Activated naive CD4-positive, alpha-beta T cell treated with anti-CD3 and anti-CD28 coated beads, Interleukin-2, amount 50 U/mL, for 24 hours (primary cell): ENCODE measurements at regions not wholly inside any gene's neighbourhood (a gene's known extent, or its start where the extent isn't known, plus 50 kb on each side); places are given as distances from the start of the nearest gene placed in this dataset.
A peak's percentile ranks its signal among the peaks of the same experiment; 100 is the strongest.

Experiments used
- H3K27ac Mint-ChIP-seq: one replicate; pipeline ENCODE4 v1.8.0; 2021; ENCODE audit warnings: mild to moderate bottlenecking, mixed read lengths
- H3K27me3 Mint-ChIP-seq: one replicate; pipeline ENCODE4 v1.8.0; 2021; ENCODE audit warnings: mixed read lengths
- H3K36me3 Mint-ChIP-seq: one replicate; pipeline ENCODE4 v1.8.0; 2021; ENCODE audit warnings: mixed read lengths
- H3K4me1 Mint-ChIP-seq: one replicate; pipeline ENCODE4 v1.8.0; 2021; ENCODE audit warnings: mixed read lengths
- H3K4me3 Mint-ChIP-seq: one replicate; pipeline ENCODE4 v1.8.0; 2021; ENCODE audit warnings: mild to moderate bottlenecking, mixed read lengths
- H3K9me3 Mint-ChIP-seq: one replicate; pipeline ENCODE4 v1.8.0; 2021; ENCODE audit warnings: mixed read lengths

DNA sequence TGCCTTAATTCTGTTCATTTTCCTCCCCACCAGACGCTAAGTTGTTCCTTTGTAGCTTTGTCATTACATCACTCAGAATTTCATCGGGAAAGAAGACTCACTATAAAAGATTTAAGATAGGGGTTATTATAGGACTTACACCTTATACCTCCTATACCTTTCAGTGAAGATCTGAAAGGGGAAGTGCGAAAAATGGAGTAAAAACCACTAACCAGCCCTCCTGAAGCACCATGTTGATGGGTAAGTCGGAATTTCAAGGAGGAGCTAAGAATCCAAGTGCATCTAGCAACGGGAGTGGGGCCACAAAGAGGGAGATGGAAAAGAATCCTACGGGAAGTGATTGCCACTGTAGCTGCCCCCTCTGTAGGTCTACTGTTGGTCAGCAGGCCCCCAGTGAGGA, 119.1 kb upstream of the H2AZ1 start:
- H3K27me3 Mint-ChIP-seq, result peaks cover 17% of the 10 kb centered on the region
- peak overlapping the region; percentile 15 for H3K27ac Mint-ChIP-seq
- no peaks in the 10 kb centered on the region for H3K4me1 Mint-ChIP-seq
- H3K9me3 Mint-ChIP-seq, result no peaks in the 10 kb centered on the region
- H3K4me3 Mint-ChIP-seq, result no peak overlapping the region
- no peaks in the 10 kb centered on the region for H3K36me3 Mint-ChIP-seq

DNA sequence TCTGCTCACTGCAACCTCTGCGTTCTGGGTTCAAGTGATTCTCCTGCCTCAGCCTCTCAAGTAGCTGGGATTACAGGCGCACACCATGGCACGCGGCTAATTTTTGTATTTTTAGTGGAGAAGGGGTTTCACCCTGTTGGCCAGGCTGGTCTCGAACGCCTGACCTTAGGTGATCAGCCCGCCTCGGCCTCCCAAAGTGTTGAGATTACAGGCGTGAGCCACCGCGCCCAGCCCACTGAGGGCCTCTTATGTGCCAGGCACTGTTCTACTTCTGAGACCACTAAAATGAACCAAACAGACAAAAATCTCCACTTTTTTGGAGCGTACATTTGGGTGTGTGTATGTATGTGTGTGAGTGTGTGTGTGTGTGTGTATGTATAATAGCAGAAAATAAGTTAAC, 117.2 kb upstream of the H2AZ1 start:
- Mint-ChIP-seq H3K4me3 (no peak overlapping the region), H3K9me3 (no peaks in the 10 kb centered on the region), H3K4me1 (no peaks in the 10 kb centered on the region), H3K27me3 (peaks cover 17% of the 10 kb centered on the region), H3K36me3 (no peaks in the 10 kb centered on the region), H3K27ac (no peak overlapping the region)

DNA sequence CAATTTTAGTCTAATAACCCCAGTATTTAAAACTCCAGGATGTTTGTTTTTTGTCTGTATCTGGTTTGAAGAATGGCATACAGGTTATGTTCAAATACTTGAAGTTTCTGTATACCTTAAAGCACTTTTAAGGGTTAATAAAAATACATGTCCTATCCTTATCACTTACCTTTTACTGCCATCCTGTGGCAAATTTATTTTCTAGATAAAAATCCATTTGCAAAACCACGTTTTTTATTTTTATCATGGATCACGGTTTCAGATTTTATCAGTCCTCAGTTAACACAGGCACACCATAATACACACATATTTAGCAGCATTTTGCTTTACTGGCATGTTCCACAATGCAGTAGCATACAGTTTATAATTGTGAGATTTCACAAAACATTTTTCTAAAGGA, 113.3 kb upstream of the H2AZ1 start:
- H3K4me3 Mint-ChIP-seq, result no peak overlapping the region
- no peak overlapping the region for H3K27ac Mint-ChIP-seq
- no peaks in the 10 kb centered on the region for H3K36me3 Mint-ChIP-seq
- peaks cover 20% of the 10 kb centered on the region for H3K27me3 Mint-ChIP-seq
- H3K4me1 Mint-ChIP-seq, result no peaks in the 10 kb centered on the region
- H3K9me3 Mint-ChIP-seq, result no peaks in the 10 kb centered on the region

DNA sequence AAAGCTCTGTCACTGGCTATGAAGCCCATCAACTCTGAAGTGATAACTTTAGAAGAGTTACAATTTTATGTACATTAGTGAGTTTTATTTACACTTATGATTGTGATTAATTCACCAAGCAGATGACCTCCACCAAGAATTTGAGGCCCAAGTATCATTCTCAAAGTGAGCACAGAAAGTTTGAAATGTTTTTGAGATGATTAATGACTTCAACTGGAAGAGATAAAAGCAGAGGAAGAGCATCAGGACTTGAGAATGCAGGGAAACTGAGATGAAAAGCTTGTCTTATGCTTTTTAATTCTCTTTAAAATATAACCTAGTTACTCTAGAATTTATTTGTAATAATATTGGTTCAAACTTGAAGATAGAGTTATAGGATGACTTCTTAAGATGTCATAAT, 112.8 kb upstream of the H2AZ1 start:
- H3K4me1 Mint-ChIP-seq, result no peaks in the 10 kb centered on the region
- no peaks in the 10 kb centered on the region for H3K36me3 Mint-ChIP-seq
- H3K4me3 Mint-ChIP-seq, result no peak overlapping the region
- no peak overlapping the region for H3K27ac Mint-ChIP-seq
- H3K9me3 Mint-ChIP-seq, result no peaks in the 10 kb centered on the region
- H3K27me3 Mint-ChIP-seq, result peaks cover 19% of the 10 kb centered on the region

DNA sequence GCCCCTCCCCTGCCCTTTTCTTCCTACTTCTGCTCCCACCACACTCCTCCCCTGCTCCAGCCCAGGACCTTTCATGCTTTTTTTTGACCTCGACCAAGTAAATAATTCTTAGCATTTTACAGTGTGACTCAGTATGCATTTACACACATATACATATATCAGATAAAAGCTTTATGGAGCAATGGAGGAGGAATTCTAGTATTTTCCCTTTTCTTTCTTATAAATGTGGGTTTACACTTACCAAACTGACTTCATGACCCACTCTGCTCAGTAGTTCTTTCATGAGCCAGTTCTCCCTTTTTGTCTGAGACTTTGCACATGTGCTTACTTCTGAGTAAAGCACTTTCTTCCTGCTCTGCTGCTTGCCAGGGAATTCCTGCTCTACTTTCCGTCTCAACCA, 111.8 kb upstream of the H2AZ1 start:
- no peak overlapping the region for H3K27ac Mint-ChIP-seq

DNA sequence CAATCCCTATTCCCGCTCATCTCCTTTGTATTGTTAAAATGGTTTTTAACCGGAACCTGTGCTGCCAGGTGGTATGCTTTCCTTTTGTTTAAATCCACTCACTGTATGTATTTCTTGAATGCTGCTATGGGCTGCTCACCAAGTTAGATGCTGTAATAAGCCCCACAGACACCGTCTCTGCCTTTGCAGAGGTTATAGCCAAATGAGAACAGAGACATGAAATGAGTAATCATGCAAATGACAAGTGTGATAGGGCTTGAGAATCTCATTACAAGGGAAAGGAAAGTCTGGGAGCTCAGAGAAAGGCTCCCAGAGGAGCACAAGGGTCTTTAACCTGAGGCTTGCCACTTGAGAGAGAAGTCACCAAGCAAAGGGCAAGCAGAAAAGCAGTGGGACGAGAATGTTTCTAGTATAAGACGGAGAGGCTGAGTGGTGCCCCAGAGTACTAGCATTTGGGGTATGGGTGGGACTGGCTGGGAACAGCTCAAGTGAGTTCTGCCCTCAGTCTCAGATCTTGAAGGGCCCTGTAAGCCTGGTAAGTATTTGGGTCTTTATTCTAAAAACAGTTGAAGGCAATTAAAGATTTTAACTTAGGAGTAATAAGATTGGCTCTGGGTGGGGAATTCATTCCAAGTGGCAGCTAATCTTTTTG, 110.8 kb upstream of the H2AZ1 start:
- Mint-ChIP-seq H3K36me3 (no peaks in the 10 kb centered on the region), H3K27ac (no peak overlapping the region), H3K9me3 (no peaks in the 10 kb centered on the region), H3K27me3 (peaks cover 13% of the 10 kb centered on the region), H3K4me3 (no peak overlapping the region), H3K4me1 (no peaks in the 10 kb centered on the region)

More for the DNA sequence above, 111.8 kb upstream of the H2AZ1 start:
- H3K9me3 Mint-ChIP-seq, result no peaks in the 10 kb centered on the region
- no peaks in the 10 kb centered on the region for H3K4me1 Mint-ChIP-seq
- no peaks in the 10 kb centered on the region for H3K36me3 Mint-ChIP-seq
- peaks cover 18% of the 10 kb centered on the region for H3K27me3 Mint-ChIP-seq
- H3K4me3 Mint-ChIP-seq, result no peak overlapping the region

DNA sequence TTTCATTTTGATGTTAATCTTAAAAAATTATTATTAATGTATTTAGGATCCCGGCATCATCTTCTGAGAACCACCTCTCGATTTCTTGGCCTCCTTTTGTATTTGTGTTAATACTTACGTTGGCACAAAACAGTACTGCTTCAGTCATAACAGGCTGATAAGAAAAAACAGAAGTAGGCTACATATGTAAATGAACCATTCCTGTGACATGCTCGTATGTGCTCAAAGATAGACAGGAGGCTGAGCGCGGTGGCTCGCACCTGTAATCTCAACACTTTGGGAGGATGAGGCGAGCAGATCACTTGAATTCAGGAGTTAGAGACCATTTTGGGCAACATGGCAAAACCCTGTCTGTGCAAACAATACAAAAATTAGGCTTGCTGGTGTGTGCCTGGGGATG, 109.4 kb upstream of the H2AZ1 start:
- Mint-ChIP-seq H3K36me3 (no peaks in the 10 kb centered on the region), H3K4me1 (no peaks in the 10 kb centered on the region), H3K9me3 (no peaks in the 10 kb centered on the region), H3K27ac (no peak overlapping the region), H3K27me3 (peaks cover 10% of the 10 kb centered on the region), H3K4me3 (no peak overlapping the region)

DNA sequence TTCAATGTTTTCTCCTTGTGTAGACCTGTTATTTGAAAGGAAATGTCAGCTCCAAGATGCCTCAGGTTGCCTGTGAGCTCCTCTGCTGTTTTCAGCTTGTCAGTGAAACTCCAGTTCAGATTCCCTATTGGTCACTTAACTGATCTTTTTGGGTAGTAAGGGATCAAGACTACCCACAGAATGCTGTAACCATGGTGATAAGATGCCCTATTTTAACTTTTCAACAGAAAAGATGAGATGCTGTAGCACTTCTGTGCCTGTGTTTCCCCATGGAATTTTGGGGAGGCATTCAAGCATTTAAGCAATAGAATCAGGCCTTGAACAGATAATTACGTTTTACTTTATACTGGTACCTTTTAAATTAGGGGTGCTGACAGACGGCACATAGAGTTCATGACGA, 106.6 kb upstream of the H2AZ1 start:
- Mint-ChIP-seq H3K27me3 (peaks cover 13% of the 10 kb centered on the region), H3K4me1 (no peaks in the 10 kb centered on the region), H3K36me3 (no peaks in the 10 kb centered on the region), H3K27ac (no peak overlapping the region), H3K9me3 (no peaks in the 10 kb centered on the region), H3K4me3 (no peak overlapping the region)

DNA sequence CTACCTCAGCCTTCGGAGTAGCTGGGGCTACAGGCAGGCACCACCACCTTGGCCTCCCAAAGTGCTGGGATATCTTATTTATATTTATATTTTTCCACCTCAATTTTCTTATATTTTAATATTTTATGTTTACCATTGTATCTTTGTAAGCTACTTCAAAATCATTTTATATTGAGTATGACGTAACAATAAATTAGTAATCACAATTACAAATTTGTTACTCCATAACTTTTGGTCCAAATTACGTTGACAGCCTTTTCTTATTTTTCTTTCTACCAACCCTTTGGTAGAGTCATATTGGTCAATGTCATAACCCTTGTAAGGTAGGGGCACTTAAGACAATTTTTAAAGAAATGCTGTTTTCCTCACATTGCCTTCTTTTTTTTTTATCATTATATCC, 104.0 kb upstream of the H2AZ1 start:
- Mint-ChIP-seq H3K27me3 (peaks cover 16% of the 10 kb centered on the region), H3K4me1 (no peaks in the 10 kb centered on the region), H3K36me3 (peaks cover 2% of the 10 kb centered on the region), H3K4me3 (no peak overlapping the region), H3K27ac (no peak overlapping the region), H3K9me3 (no peaks in the 10 kb centered on the region)

DNA sequence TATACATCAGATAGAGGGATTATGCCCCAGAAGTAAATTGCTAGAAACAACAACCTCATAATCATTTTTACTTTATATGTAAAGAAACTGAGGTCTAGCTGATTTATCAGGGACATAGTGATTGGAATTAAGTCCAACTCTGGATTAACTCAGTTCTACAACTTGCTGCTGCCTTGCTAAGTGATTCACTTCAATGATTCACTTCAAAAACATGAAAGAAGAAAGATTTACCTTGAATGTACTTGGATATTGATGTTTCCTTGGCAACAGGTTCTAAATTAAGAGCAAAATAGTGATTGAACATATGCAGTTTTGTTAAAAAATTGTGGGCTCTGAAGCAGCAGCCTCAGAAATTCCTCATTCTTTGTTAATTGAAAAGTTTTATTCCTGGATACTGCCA, 99.8 kb upstream of the H2AZ1 start:
- no peaks in the 10 kb centered on the region for H3K4me1 Mint-ChIP-seq
- H3K27me3 Mint-ChIP-seq, result peaks cover 15% of the 10 kb centered on the region
- H3K4me3 Mint-ChIP-seq, result no peak overlapping the region
- H3K9me3 Mint-ChIP-seq, result no peaks in the 10 kb centered on the region
- no peak overlapping the region for H3K27ac Mint-ChIP-seq
- H3K36me3 Mint-ChIP-seq, result peaks cover 2% of the 10 kb centered on the region

DNA sequence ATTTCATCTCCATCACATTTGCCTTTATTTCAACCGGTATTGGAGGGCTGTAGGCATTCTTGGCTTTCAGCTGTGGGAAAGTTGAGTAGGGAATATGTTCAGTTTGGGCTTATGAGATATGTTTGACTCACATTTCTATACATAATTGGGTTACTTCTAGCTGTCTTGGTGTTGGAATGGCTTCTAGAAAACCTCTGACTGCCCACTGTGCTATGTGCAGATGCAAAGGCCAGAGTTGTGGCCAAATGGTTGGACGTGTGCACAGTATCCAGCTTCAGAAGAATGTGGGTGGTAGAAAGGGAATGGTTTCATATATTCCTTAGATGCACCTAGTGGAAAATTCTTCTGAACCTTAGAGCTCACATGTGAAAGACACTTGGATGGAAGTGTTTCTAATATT, 92.6 kb upstream of the H2AZ1 start:
- H3K27me3 Mint-ChIP-seq, result no peaks in the 10 kb centered on the region
- H3K27ac Mint-ChIP-seq, result no peak overlapping the region
- no peak overlapping the region for H3K4me3 Mint-ChIP-seq
- no peaks in the 10 kb centered on the region for H3K9me3 Mint-ChIP-seq
- no peaks in the 10 kb centered on the region for H3K4me1 Mint-ChIP-seq
- no peaks in the 10 kb centered on the region for H3K36me3 Mint-ChIP-seq

DNA sequence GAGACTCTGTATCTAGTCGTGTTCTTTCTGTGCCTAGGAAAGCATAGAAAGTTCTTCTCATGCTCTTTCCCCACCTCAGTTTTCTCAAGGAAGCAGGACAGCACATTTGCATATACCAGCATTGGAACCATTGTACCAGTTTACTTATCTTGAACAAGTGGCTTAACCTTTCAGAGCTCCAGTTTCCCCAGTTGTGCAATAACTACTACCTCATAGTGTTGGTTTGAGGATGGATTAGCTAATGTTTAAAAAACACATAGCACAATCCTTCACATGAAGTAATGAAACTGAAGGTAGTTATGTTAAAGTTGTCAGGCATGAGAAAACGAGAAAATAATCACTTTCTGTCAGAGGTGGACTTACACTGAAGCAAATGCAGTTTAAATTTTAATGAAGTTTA, 92.2 kb upstream of the H2AZ1 start:
- no peak overlapping the region for H3K4me3 Mint-ChIP-seq
- H3K9me3 Mint-ChIP-seq, result no peaks in the 10 kb centered on the region
- no peak overlapping the region for H3K27ac Mint-ChIP-seq
- no peaks in the 10 kb centered on the region for H3K4me1 Mint-ChIP-seq
- H3K36me3 Mint-ChIP-seq, result no peaks in the 10 kb centered on the region
- H3K27me3 Mint-ChIP-seq, result no peaks in the 10 kb centered on the region

DNA sequence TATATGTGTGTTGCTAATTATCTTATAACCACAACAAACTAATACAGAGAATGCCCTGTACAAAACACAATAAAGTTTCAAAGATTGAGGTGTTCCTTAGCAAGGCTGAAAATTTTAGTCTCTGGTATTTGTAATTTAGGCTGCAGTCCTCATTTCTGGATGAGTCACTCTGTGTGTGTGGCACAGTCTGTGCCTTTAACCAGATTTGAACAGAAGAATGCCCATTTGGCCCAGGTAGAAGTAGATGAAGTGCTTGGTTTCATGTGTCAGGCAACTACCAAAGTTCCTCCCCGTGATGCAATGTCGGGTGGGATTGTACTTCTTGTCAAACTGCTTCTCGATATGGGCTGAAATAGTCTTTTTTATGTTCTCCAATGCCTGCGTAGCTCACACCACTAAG, 91.6 kb upstream of the H2AZ1 start:
- H3K36me3 Mint-ChIP-seq, result no peaks in the 10 kb centered on the region
- H3K4me1 Mint-ChIP-seq, result no peaks in the 10 kb centered on the region
- no peak overlapping the region for H3K4me3 Mint-ChIP-seq

DNA sequence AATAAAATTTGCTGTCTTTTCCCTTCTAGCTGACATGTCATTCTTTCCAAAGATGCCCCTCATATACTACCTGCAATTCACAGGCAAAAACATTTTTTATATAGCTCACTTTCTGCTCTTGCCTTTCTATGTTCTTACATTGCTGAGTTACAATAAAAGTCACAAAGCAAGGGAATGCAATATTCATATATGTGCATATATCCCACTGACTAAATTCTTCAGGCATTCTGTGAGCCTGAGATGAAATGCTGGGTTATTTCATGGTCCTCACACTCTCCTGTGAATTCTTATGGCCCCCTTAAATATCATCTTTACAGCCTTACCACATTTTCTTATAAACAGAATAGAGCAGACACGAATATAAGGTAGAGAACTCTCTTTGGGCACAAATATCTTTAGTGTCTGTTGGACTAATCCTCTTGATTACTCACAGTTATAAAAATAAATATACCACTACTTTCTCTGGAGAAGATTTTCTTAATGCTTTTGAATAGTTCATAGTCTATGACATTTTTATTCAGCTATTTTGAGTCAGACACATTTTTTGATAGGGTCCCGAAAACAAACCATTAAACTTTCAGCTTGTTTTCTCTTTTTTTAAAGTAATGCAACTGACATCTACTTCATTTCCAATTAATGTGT, 84.1 kb upstream of the H2AZ1 start:
- no peak overlapping the region for H3K4me3 Mint-ChIP-seq
- peaks cover 5% of the 10 kb centered on the region for H3K9me3 Mint-ChIP-seq

More for the DNA sequence above, 91.6 kb upstream of the H2AZ1 start:
- Mint-ChIP-seq H3K27ac (no peak overlapping the region), H3K27me3 (peaks cover under 1% of the 10 kb centered on the region), H3K9me3 (peaks cover 2% of the 10 kb centered on the region)

DNA sequence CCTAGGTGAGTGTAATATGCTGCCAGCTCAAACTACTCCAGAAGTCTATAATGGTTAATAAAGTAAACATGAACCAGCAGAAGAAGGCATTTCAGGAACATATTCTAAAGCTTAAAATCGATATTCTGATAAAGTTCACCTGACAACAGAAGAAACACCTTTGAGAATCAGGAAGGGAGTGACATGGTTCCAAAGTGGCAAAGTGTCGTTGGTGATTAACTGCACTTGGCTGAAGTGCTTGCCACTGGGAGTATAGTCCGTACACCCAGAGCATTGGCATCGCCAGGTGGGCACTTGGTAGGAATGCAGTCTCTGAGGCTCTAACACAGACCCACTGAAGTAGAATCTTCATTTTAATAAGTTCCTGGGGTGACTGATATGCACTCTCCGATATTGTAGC, 76.0 kb upstream of the H2AZ1 start:
- Mint-ChIP-seq H3K36me3 (no peaks in the 10 kb centered on the region), H3K4me1 (no peaks in the 10 kb centered on the region), H3K27ac (no peak overlapping the region), H3K9me3 (no peaks in the 10 kb centered on the region), H3K27me3 (peaks cover 5% of the 10 kb centered on the region), H3K4me3 (no peak overlapping the region)

More for the DNA sequence above, 84.1 kb upstream of the H2AZ1 start:
- Mint-ChIP-seq H3K36me3 (no peaks in the 10 kb centered on the region), H3K27ac (no peak overlapping the region), H3K27me3 (peaks cover 2% of the 10 kb centered on the region), H3K4me1 (no peaks in the 10 kb centered on the region)

DNA sequence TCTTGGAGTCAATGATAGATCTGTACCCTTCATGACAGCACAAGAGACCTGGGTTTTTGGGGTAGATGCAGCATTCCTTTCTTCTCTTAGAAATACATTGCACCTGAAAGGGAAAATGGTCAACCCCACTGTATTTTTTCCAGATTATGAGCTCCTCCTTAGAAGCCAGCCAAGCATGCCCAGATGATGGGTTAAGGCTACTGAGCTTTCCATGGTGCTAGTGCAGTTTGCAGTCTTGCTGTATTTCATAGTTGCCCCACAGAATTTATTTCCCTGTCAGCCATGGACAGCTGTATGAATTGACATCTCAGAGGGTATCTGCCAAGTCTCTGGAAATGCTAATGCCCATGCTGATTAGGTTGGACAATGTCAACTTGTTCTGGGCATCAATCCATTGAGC, 73.7 kb upstream of the H2AZ1 start:
- no peak overlapping the region for H3K27ac Mint-ChIP-seq
- H3K4me3 Mint-ChIP-seq, result no peak overlapping the region
- no peaks in the 10 kb centered on the region for H3K4me1 Mint-ChIP-seq
- no peaks in the 10 kb centered on the region for H3K36me3 Mint-ChIP-seq
- peaks cover 7% of the 10 kb centered on the region for H3K27me3 Mint-ChIP-seq
- no peaks in the 10 kb centered on the region for H3K9me3 Mint-ChIP-seq

DNA sequence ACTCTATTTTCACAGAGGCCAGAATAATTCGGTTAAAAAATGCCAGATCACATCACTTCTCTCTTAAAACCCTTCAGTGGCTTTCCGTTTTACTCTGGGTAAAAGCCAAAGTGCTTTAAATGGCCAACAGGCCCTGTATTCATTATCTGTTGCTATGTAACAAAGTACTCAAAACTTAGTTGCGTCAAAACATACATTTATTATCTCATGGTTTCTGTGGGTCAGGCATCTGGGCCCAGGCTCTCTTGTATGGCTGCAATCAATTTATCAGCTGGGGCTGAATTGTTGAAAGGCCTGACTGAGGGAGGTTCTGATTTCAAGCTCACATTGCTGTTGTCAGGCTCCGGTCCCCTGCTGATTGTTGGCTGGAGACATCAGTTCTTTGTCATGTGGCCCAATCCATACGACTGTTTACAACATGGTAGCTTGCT, 72.7 kb upstream of the H2AZ1 start:
- Mint-ChIP-seq H3K27me3 (peaks cover 7% of the 10 kb centered on the region), H3K4me3 (no peak overlapping the region), H3K4me1 (peaks cover 7% of the 10 kb centered on the region), H3K36me3 (no peaks in the 10 kb centered on the region), H3K27ac (no peak overlapping the region), H3K9me3 (no peaks in the 10 kb centered on the region)
